NCI-H345 treated with DMSO at 0.1 percent for 48 hours (cell line): ENCODE measurements at regions not wholly inside any gene's neighbourhood (a gene's known extent, or its start where the extent isn't known, plus 50 kb on each side); places are given as distances from the start of the nearest gene placed in this dataset.

ENCODE experiments used
- DNase-seq: peaks from one replicate; lab custom pipeline; 2025; ENCODE audit not compliant: unreplicated experiment; lab: John Stamatoyannopoulos, UW

DNA sequence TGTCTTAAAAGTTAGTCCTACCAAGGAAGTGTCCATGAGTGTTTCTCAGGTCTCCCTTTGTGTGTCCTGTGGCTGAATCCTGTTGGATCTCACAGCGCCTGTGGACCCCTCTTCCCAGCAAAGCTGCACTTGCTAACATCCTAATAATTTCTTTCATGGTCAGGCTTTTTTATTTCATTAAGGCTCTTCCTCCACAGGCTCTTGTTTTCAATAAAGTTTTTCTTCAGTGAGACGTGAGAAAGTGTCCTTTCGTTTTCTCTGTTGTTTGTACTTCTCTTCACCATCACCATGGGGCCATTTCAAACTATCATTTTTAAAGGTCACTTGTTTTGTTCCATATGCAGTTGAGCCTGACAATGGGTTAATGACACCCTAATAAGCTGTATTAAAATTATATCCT, 231.5 kb downstream of the LMO4 start:
- no peak for DNase-seq

DNA sequence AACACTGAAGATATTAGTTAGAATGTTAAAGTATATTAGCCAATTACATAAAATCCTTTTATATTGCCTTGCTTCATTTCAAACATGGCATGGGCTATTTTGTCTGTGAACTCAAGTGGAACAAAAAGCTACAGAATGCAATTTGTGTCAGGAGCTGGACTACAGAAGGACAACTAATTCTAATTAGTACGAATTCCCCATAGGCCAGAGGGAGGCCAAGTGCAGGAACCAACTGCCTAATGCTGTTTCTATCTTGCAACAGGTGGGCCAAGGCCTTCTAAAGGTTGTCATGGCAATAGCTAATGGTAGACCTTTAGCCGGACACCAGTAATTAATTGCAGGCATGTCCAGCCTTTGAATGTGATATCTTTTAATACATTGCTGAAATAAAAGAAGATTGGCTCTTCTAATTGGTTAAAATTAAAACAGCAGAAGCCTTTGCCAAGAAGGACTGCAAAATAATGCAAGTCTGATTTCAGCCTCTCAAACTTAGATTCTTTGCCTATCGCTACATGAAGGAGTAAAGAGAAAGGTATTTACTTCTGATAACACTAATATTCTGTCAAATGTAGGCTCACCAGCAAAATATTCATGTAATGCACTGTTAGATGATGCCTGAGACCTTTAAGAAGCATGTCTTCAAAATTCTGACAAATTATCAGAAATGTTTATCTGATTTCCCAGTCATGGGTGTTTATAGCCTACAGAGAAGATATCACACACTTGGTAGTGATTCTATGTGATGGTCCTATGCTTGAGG, 232.1 kb downstream of the LMO4 start:
- DNase-seq: no peak

DNA sequence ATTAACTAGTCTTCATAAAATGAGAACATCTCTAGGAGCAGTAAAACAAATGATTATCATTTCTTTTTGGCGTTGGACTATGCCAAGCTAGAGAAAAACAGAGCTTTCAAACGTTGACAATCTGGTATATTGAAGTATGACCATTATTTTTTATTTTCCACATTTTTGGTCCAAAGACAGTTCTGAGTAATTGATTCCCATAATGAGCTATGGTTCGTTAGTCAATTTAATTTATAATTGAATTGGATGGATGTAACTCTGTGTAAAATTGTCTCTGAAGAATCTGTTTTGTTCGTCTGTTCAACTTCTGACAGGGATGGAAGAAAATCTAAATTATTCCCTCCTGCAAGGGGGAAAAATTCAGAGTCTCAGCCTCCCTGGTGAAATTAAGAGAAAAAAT, 234.5 kb downstream of the LMO4 start:
- no peak for DNase-seq

DNA sequence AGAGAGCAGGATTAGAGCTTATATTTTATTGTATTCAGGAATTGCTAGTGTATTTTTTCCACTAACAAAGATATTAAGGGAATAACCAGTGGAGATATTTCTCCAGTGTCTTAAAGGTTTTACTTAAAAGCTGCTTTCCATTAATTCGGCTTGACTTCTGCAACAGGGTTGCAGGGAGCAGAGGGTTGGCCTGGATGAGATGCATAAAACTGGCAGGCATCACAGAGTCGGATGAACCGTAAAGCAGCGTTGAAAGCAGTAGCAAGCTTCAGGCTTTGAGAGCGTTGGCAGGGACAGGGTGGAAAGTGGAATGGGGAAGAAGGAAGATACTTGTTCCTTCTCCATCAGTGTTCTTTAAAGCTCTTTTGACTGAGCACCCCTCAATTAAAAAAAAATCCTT, 237.2 kb downstream of the LMO4 start:
- DNase-seq: no peak

DNA sequence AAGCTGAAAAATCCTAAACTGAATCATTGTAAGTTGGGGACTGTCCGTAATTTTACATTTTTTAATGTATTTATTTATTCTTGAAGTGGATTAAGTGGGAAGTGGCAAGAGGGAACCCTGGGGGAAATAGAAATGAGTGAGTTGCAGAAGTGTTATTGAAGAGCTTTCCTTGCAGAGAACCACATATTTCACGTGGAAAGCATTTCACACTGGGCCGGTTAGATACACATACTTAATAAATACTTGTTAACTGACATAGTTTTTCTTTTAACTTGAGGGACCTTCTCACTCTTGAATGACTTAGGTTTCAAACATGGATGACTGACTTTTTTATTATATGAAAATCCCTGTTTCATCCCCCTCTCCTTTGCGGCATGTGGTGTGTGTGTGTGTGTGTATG, 239.3 kb downstream of the LMO4 start:
- DNase-seq: no peak

DNA sequence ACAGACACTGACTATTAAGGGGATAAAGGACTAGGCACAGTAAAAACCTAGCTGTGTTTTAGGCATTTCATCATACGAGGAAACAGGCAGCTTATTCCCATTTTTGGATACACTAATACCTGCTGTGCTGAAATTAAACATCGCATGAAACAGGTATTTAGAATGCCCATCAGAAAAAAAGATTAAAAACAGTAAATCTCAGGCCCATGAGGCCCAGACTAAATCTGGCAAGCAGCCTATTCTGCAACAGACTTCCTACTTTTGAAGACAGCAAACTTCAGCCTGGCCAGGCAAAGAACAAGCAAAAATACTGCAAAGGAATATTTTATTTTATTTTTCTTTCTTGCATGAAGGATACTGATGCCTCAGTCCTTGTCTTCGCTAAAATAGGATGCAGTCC, 240.2 kb downstream of the LMO4 start:
- no peak for DNase-seq

DNA sequence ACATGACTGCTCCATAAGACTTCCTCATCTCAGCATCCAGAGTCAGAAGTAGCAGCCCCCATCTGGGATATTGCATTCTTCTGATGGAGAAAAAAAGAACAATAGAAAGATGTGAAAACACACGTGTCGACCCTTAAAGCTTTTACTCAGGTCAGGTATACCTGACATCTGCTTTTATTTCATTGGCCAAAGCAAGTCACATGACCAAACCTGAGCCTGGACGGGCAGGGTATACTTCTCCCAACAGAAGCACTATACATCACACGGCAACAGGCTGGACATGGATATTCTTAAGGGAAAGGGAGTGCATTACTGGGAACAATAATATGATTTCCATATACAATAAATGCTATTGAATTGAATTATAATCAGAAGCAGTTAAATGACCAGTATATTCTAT, 243.3 kb downstream of the LMO4 start:
- no peak for DNase-seq

DNA sequence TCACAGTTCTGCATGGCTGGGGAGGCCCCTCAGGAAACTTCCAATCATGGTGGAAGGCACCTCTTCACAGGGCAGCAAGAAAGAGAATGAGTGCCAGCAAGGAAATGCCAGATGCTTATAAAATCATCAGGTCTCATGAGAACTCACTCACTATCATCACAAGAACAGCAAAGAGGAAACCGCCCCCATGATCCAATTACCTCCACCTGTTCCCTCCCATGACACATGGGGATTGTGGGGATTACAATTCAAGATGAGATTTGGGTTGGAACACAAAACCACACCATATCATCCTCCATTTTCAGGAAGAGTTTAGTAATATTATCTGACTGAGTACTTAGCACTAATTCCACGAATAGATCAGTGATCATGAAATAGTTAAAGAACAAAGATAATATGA, 244.2 kb downstream of the LMO4 start:
- DNase-seq: no peak

DNA sequence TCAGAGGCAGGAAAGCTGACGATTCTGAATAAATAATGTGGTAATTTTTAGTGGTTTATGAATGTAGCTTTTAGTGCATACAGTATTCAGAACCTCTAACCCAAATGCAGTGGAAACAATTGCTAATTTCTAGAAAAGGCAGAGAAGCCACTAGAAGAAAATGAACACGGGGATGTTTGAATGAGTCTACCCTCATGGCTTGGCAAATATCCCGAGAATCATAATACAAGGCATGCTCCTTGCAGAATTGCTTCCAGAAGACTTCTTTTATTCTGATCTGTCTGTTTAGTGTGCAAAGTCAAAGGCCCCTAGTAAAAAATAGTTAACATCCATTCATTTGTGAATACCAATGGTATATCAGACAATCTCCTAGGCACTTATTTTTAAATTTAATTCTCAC, 246.8 kb downstream of the LMO4 start:
- no peak for DNase-seq

DNA sequence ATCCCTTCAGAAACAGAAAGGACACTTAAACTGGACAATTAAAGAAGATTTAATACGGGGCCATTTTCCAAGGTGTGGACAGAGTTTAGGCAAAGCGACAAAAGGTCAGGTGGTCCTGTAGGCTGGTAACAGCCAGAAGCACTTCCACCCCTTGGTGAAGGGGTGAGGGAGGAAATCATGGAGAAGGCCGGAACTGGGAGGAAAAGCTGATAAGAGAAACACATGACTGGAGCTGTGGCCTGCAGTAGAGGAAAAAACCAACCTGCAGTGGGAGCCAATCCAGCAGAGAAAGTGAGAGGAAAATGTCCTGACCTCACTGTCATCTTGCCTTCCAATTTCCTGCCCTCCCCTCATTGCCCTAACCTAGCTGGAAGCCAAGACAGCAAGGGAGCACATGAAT, 249.8 kb downstream of the LMO4 start:
- no peak for DNase-seq

DNA sequence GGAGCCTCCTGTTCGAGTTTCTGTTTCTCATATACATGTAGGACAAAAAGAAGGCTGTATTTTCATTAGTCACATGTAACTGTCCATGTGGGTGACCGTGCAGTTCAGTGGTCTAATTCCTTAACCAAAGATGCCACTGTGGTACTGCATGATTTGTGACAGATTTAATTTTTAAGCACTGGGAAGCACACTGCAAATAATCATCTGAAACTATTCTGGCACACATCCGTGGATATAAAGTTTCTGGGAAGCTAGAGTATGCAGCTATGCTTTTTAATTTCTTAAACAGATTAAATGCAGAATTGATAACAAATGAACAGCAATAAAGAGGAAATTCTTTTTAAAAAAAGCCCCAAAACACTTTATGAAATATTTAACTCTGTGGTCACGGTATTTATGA, 254.8 kb downstream of the LMO4 start:
- DNase-seq: no peak

DNA sequence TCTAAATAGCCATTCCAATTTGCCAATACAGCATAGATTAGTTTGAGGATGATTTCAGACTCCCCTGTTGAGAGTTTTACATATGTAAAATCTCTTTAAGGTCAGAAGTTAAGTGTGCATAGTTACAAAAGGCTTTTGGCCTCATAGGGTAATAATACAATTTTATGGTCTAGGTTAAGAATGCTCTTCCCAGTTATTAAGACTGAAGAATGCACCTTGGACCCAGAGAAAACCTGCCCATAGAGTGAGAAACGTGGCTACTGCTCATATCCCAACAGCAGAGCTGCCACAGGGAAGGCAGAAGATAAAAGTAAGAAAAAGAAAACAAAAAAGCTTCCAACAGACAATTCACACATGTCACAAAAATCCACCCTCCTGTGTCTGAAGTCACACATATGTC, 255.9 kb downstream of the LMO4 start:
- DNase-seq: no peak

DNA sequence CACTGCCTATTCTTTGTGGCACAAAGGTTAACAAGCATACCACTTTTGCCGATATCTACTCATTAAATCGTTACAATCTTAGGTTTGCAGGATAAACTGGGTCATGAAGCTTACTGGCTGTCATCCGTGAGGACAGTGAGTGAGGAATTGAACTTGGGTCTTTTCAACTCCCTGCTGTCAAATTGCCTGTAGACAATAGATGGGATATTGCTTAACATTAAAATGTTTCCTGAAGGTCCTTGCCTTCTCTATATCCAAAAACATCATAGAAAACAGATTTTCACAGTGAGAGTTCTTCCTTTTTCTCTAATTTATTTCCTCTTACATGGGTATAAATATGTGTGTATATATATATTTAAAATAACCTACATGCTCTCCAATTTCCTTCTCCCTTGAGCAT, 257.8 kb downstream of the LMO4 start:
- no peak for DNase-seq

DNA sequence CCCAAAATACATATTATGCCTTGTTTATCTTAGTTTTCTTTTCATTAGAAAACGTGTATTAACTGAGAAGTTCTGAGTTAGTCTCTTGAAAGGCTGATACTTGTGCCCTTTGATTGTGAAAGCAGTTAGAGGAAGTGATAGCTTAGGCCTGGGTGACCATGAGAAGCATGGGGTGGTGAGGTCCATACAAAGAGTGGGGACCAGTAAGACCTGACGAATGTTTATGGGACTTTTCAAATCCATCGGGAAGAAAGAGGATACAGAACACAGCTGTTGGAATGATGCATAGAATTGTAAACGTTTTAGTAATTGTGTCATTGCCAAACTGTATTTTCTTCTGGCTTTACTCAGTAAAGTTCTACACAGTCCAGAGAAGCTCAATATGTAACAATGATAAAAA, 259.8 kb downstream of the LMO4 start:
- no peak for DNase-seq

DNA sequence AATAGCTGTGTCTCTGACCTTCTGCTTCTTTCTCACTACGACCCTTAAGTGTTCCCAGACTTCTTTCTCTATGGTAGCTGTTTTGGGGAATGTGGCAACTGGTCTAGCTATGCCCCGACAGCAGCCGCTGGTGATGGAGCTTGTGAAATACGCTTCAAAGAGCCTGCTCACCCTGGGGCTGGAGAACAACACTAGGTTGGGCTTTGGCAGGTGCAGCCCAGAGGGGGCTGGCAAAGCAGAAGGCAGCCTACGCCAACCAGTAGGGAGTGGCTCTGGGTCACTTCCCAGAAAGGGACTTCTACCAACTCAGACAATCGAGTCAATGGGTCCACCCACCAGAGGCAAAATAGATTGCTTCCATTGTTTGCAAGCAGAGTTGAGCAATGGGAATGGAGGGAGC, 262.8 kb downstream of the LMO4 start:
- no peak for DNase-seq

DNA sequence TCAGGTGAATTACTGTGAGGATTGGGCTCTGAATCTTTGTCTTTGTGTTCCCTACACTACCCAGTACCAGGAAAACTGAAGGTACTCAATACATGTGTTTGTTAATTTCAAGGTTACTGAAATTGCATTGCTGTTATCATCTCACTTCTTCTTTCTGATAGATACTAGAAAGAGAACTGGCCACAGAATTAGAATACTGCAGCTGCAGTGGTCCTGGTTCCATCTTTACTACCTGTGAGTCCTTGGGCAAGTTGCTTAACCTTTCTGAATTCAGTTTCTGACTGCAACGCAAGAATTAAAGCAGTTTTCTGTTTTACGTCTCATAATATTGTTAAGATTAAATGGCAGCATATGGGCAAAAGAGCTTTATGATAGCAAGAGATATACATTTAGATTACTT, 263.5 kb downstream of the LMO4 start:
- DNase-seq: no peak

DNA sequence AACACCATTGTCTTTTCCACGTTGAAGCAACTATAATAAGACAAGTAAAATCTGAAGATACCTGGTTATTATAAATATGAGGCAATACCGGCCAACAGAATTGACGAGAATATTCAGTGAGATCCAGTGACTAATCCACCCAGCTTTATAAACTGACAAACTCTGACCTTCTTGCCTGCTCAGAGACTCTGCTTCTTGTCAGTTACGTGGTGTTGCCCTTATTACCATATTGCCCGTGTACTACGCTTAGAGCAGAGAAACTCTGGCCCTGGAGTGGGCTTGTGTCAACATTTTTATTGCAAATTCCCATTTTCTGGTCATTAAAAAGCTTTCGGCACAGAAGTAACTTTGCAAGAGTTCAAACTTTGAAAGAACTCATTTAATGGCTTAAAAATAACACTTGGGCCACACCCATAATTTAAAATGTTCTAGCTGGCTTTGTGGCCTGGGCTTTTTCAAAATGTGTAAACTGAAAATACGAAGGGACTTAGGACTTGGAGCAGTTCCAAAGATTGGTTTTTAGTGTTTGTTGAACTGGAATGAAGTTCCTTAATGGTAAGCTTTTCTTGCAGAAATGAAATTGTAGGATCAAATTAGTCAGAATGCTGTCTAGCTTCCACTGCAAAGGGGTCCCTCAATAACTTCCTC, 266.2 kb downstream of the LMO4 start:
- DNase-seq: no peak

DNA sequence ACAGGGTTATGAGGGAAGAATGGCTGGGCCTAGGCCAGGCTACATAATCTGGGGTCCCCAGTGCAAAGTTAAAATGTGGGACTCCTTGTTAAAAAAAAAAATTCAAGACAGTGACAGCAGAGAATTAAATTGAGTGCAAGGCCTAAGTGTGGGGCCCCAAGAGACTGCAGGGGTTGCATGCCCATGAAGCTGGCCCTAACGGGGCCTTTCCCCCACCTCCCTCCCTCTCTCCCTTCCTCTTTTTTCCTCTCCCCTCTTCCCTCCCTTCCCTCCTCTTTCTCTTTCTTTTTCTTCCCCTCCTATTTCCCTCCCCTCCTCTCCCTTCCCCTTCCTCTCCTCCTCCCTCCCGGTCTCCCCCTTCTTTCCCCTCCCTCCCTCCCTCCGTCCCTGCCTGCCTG, 266.7 kb downstream of the LMO4 start:
- no peak for DNase-seq

DNA sequence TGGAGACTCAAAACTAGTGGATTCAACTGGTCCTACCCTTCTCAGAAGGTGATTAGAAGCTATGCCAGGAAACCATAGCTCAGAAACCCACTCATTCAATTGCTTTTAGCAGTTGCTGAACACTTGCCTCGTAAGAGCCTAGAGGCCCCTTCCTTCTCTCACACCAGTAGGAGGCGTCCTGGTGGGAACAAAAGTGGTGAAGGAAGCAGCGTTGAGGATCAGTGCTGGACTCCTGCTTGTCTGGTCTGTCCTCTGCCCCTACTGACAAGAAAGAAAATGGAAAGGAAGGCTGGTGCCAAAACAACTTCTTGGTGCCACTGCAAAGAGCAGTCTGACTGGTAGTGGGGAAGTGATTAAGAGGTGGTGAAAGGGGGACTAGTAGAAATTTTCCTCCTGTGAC, 269.7 kb downstream of the LMO4 start:
- no peak for DNase-seq

DNA sequence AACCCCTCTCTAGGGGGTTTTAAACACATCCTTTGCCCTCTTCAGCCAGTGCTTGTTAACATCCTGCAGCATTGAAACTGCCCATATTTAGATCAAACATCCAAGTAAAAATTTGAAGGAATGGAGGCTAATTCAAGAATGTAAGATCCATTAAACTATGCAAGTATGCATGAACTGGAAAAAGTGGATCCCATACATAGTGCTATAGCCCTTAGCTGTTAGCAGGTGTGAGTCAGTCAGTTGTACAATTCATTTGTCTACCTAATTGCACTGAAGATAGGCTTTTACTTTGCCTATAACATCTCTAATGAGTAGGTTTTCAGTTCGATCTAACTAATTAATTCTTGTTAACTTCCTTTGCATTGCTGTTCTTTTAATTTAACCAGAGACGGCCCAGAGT, 270.9 kb downstream of the LMO4 start:
- DNase-seq: no peak

DNA sequence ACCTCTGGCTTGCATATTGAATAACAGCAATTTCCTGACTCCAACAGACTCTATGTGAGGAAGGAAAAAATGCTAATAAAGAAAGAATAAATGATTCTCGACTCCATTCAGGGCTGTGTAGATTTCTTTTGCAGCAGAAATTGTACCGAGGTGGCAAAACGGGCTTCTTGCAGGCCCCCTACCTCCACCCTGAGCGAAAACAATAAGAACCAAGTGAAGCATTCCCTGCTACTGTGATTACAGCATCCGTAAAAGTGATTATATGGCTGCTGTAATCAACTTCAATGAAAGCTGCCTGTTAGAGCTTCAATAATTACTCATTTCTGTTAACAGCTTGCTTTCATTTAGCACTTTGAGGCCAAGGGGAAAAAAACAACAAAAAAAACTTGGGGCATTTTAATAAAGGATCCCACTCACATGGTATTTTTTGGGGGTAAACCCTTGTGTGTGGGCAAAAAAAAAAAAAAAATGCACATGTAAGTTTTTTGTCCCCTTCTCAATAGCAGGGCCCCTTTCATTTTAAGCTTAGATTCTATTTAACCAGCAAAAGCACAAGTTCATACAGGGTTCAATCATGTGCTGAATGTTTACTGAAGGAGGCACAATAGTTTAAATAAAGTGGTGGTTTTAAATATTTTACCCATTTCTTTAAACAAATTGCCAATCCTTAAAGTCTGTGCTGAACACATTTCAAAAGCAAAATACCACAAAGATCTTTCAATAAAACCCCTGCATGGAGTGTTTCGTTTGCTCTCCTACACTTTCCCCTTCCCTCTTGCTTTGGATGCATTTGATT, 271.6 kb downstream of the LMO4 start:
- DNase-seq: no peak

DNA sequence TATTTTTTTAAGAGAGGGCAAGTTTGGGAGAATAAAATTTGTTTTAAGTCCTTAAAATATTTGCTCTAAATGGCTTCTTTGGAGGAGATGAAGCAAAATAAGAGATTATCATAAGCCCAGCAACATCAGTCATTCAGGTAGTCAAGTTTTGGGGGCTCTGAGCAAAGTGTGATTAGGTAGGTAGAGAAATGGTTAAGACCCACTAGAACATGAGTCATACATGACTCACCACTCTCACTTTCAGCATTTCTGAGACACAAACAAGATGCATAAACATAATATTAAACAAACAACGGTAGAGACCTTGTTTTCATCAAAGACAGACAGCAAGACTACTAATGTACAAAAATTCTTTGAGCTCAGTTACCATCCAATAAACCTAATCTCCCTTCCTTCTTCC, 272.2 kb downstream of the LMO4 start:
- DNase-seq: no peak
